OCI-LY7 (cell line): ENCODE measurements at regions not wholly inside any gene's neighbourhood (a gene's known extent, or its start where the extent isn't known, plus 50 kb on each side); places are given as distances from the start of the nearest gene placed in this dataset.

Experiments used
- BruUV-seq: library from RNA; stranded (reverse); fragments of 400-500 nt; replicated peaks from 2 replicates; lab custom pipeline; 2021; lab: Mats Ljungman, UMichigan
- CTCF ChIA-PET: fragments of 300-600 bp; sonication (Branson Sonifier 250); formaldehyde crosslinking; loops from one replicate; lab custom pipeline; 2022; ENCODE audit warnings: antibody characterized with exemption; ENCODE audit not compliant: unreplicated experiment; lab: Charles Lee
- POLR2A ChIA-PET: fragments of 300-600 bp; sonication (Branson Sonifier 250); formaldehyde crosslinking; loops from one replicate; lab custom pipeline; 2022; ENCODE audit warnings: antibody characterized with exemption; lab: Charles Lee
- DNase-seq: peaks from one replicate; pipeline ENCODE4 v3.0.0-alpha.2; 2015; ENCODE audit warnings: low spot score
- H2AFZ ChIP-seq: fragments of 200-600 bp; sonication (generic), shearing (Covaris generic); 2 replicates; pipeline ENCODE4 v1.6.1; 2014; ENCODE audit warnings: mild to moderate bottlenecking, antibody characterized with exemption, low read length, moderate library complexity
- H3K27ac ChIP-seq: fragments of 200-600 bp; sonication (generic); 2 replicates; pipeline ENCODE4 v1.5.1; 2014; ENCODE audit warnings: mixed run types, low read depth, mild to moderate bottlenecking, moderate library complexity, low read length, inconsistent platforms; ENCODE audit not compliant: poor library complexity, severe bottlenecking
- H3K36me3 ChIP-seq: fragments of 200-600 bp; sonication (generic); 2 replicates; pipeline ENCODE4 v1.6.1; 2014; ENCODE audit warnings: mild to moderate bottlenecking, antibody characterized with exemption, low read length, moderate library complexity, mixed read lengths; ENCODE audit not compliant: insufficient read depth
- H3K4me1 ChIP-seq: fragments of 200-600 bp; sonication (generic); 2 replicates; pipeline ENCODE4 v1.5.1; 2014; ENCODE audit warnings: mild to moderate bottlenecking, low read length; ENCODE audit not compliant: insufficient read depth, poor library complexity, severe bottlenecking
- H3K4me2 ChIP-seq: fragments of 200-600 bp; sonication (generic); 2 replicates; pipeline ENCODE4 v1.6.1; 2014; ENCODE audit warnings: mild to moderate bottlenecking, low read length
- H3K4me3 ChIP-seq: fragments of 200-600 bp; sonication (generic); 2 replicates; pipeline ENCODE4 v1.5.1; 2014; ENCODE audit warnings: mild to moderate bottlenecking, low read depth, low read length; ENCODE audit not compliant: poor library complexity, severe bottlenecking
- H3K79me2 ChIP-seq: fragments of 200-600 bp; sonication (generic); 2 replicates; pipeline ENCODE4 v1.6.1; 2016; ENCODE audit warnings: low read depth, mild to moderate bottlenecking, low read length, moderate library complexity, mixed read lengths; ENCODE audit not compliant: insufficient read depth
- H3K9me2 ChIP-seq: fragments of 200-600 bp; sonication (generic); 2 replicates; pipeline ENCODE4 v1.6.1; 2016; ENCODE audit warnings: mild to moderate bottlenecking, low read length, mixed read lengths; ENCODE audit not compliant: insufficient read depth
- H3K9me3 ChIP-seq: fragments of 200-600 bp; sonication (generic); 2 replicates; pipeline ENCODE4 v1.6.1; 2014; ENCODE audit warnings: mild to moderate bottlenecking, mixed run types, low read length, mixed read lengths
- H4K20me1 ChIP-seq: fragments of 200-600 bp; sonication (generic); 2 replicates; pipeline ENCODE4 v1.6.1; 2014; ENCODE audit warnings: mild to moderate bottlenecking, antibody characterized with exemption, low read length, moderate library complexity, mixed read lengths; ENCODE audit not compliant: insufficient read depth
- CTCF ChIP-seq: fragments of 200-600 bp; sonication (generic); conservative IDR thresholded peaks from 2 replicates; pipeline ENCODE4 v1.5.1; 2014; ENCODE audit warnings: mild to moderate bottlenecking, antibody characterized with exemption, low read length, moderate library complexity, mixed read lengths
- EZH2phosphoT487 ChIP-seq: fragments of 200-600 bp; sonication (generic); IDR thresholded peaks from 2 replicates; pipeline ENCODE4 v1.6.1; 2018; ENCODE audit warnings: low read depth, borderline replicate concordance, mild to moderate bottlenecking, mixed run types, antibody characterized with exemption, low read length, moderate library complexity, mixed read lengths
- intact Hi-C: fragments of 100-400 bp; cut with micrococcal nuclease; formaldehyde crosslinking; loops from one replicate; pipeline ENCODE4 v1.10.0; 2022; ENCODE audit not compliant: unreplicated experiment

GRCh38 chr4:28227764-28228163, 1367.1 kb downstream of the STIM2 start:
- H3K9me3 ChIP-seq = no peaks in the 10 kb centered on the region
- no peaks in the 10 kb centered on the region for H3K9me2 ChIP-seq
- H3K79me2 ChIP-seq = no peaks in the 10 kb centered on the region
- no peak overlapping the region for H3K4me3 ChIP-seq
- no peak overlapping the region for H3K27ac ChIP-seq
- no TSS peak for BruUV-seq
- H4K20me1 ChIP-seq = no peaks in the 10 kb centered on the region
- no peak overlapping the region for H3K4me2 ChIP-seq
- no peak for DNase-seq
- H3K36me3 ChIP-seq = no peaks in the 10 kb centered on the region
- intact Hi-C loops = no loop called here
- ChIA-PET CTCF (no interaction called here), POLR2A (no interaction called here)
- H2AFZ ChIP-seq = no peak overlapping the region
- no peaks in the 10 kb centered on the region for H3K4me1 ChIP-seq
- TF ChIP-seq EZH2phosphoT487 (no peak), CTCF (no peak)

- no peak for TF ChIP-seq CTCF
- no peak for TF ChIP-seq EZH2phosphoT487
- no peaks in the 10 kb centered on the region for H3K36me3 ChIP-seq
- H3K4me3 ChIP-seq = no peak overlapping the region
- no peak overlapping the region for H3K27ac ChIP-seq
- H4K20me1 ChIP-seq = no peaks in the 10 kb centered on the region
- ChIA-PET CTCF (no interaction called here), POLR2A (interaction anchor here (0.7 kb wide), 1 partner anchor 11 kb away, joined by 3 read pairs; no protein-coding TSS in a partner anchor)
- H3K4me1 ChIP-seq = no peaks in the 10 kb centered on the region
- DNase-seq = no peak
- no peaks in the 10 kb centered on the region for H3K79me2 ChIP-seq
- H3K9me2 ChIP-seq = no peaks in the 10 kb centered on the region
- H3K9me3 ChIP-seq = no peaks in the 10 kb centered on the region
- no peak overlapping the region for H3K4me2 ChIP-seq
- BruUV-seq = no TSS peak
- no peak overlapping the region for H2AFZ ChIP-seq
- intact Hi-C loops = no loop called here
Observed at GRCh38 chr4:28228561-28229491, 1368.2 kb downstream of the STIM2 start.

- intact Hi-C loops = no loop called here
- Histone ChIP-seq H3K36me3 (no peaks in the 10 kb centered on the region), H3K9me2 (no peaks in the 10 kb centered on the region), H3K9me3 (no peaks in the 10 kb centered on the region), H4K20me1 (no peaks in the 10 kb centered on the region), H3K79me2 (no peaks in the 10 kb centered on the region), H3K4me2 (no peak overlapping the region), H3K4me1 (no peaks in the 10 kb centered on the region), H3K4me3 (no peak overlapping the region), H2AFZ (no peak overlapping the region), H3K27ac (no peak overlapping the region)
- DNase-seq = no peak
- POLR2A ChIA-PET = interaction anchor here (0.7 kb wide), 1 partner anchor 325 kb away, joined by 3 read pairs; no protein-coding TSS in a partner anchor
- no TSS peak for BruUV-seq
- CTCF ChIA-PET = no interaction called here
- no peak for TF ChIP-seq CTCF
- TF ChIP-seq EZH2phosphoT487 = no peak
Observed at GRCh38 chr4:28232376-28232775, 1371.7 kb downstream of the STIM2 start.
